Activated CD4-positive, alpha-beta memory T cell treated with anti-CD3 and anti-CD28 coated beads, Interleukin-2, amount 10 ng/mL, durations not matched to agents 7 days and 5 days (primary cell): ENCODE measurements at regions not wholly inside any gene's neighbourhood (a gene's known extent, or its start where the extent isn't known, plus 50 kb on each side); places are given as distances from the start of the nearest gene placed in this dataset.

Experiments
- CTCF ChIA-PET: fragments of 350-600 bp; sonication (Branson Sonifier 250); formaldehyde crosslinking; loops from one replicate; lab custom pipeline; 2021; ENCODE audit warnings: antibody characterized with exemption, inconsistent platforms; lab: Charles Lee
- POLR2A ChIA-PET: fragments of 350-600 bp; sonication (Branson Sonifier 250); formaldehyde crosslinking; loops from one replicate; lab custom pipeline; 2021; ENCODE audit warnings: antibody characterized with exemption; lab: Charles Lee
- DNase-seq: peaks from one replicate; pipeline ENCODE4 v3.0.0-alpha.2; 2020
- H3K27ac Mint-ChIP-seq: one replicate; pipeline ENCODE4 v1.8.0; 2021; ENCODE audit warnings: mild to moderate bottlenecking, mixed read lengths
- H3K27me3 Mint-ChIP-seq: one replicate; pipeline ENCODE4 v1.8.0; 2021; ENCODE audit warnings: mixed read lengths
- H3K36me3 Mint-ChIP-seq: one replicate; pipeline ENCODE4 v1.8.0; 2021; ENCODE audit warnings: low read depth, mixed read lengths
- H3K4me1 Mint-ChIP-seq: one replicate; pipeline ENCODE4 v1.8.0; 2021; ENCODE audit warnings: mixed read lengths
- H3K4me3 Mint-ChIP-seq: one replicate; pipeline ENCODE4 v1.8.0; 2021; ENCODE audit warnings: mild to moderate bottlenecking, mixed read lengths
- H3K9me3 Mint-ChIP-seq: one replicate; pipeline ENCODE4 v1.8.0; 2021; ENCODE audit warnings: mixed read lengths

DNA sequence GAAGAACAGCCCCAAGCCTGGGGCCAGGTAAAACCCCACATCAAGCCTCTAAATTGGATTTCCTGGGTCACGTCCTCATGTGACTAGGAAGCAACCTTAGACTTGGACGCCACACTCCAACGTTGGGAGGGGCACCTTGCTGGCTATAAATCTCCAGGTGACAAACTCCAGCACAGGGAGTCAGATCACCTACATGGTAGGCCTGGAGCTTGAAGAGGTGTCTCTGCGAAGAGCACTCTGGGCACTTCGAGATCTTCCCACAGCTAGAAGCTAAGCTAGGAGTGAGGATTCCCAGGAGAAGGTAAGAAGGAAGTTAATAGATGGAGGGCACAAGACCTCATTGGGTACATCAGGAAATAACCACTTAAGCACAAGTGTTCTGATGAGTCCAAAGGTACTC, 77.1 kb upstream of the GNAZ start:
- peaks cover 12% of the 10 kb centered on the region for H3K36me3 Mint-ChIP-seq
- H3K4me1 Mint-ChIP-seq, result no peaks in the 10 kb centered on the region
- H3K27ac Mint-ChIP-seq, result no peak overlapping the region
- no peak for DNase-seq
- ChIA-PET CTCF (no interaction called here), POLR2A (no interaction called here)
- H3K27me3 Mint-ChIP-seq, result peaks cover 39% of the 10 kb centered on the region
- peaks cover 12% of the 10 kb centered on the region for H3K9me3 Mint-ChIP-seq
- H3K4me3 Mint-ChIP-seq, result no peak overlapping the region

DNA sequence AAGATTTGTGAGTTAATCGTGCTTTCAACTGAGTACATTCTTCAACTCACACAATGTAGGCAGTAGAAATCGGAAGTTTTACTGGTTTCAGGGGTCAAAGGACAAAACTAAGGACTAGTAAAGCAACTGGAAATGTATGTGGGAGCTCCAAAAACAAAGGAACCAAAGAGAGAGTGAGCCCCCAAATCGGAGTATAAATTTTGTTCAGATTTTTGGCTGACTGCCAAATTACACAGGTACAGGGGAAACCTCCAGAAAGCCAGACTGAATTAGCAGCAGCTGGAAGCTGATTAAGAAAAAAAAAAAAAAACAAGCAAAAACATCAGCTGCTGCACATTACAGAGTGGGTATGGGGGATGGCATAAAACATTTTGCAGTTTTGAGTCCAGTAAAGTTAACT, 75.2 kb upstream of the GNAZ start:
- no peaks in the 10 kb centered on the region for H3K4me1 Mint-ChIP-seq
- peaks cover 49% of the 10 kb centered on the region for H3K27me3 Mint-ChIP-seq
- POLR2A ChIA-PET, result no interaction called here
- H3K4me3 Mint-ChIP-seq, result no peak overlapping the region
- H3K9me3 Mint-ChIP-seq, result peaks cover 13% of the 10 kb centered on the region
- peaks cover 12% of the 10 kb centered on the region for H3K36me3 Mint-ChIP-seq
- H3K27ac Mint-ChIP-seq, result no peak overlapping the region
- CTCF ChIA-PET, result interaction anchor here (0.9 kb wide), 1 partner anchor 41 kb away, joined by 3 read pairs; no protein-coding TSS in a partner anchor
- DNase-seq, result no peak

DNA sequence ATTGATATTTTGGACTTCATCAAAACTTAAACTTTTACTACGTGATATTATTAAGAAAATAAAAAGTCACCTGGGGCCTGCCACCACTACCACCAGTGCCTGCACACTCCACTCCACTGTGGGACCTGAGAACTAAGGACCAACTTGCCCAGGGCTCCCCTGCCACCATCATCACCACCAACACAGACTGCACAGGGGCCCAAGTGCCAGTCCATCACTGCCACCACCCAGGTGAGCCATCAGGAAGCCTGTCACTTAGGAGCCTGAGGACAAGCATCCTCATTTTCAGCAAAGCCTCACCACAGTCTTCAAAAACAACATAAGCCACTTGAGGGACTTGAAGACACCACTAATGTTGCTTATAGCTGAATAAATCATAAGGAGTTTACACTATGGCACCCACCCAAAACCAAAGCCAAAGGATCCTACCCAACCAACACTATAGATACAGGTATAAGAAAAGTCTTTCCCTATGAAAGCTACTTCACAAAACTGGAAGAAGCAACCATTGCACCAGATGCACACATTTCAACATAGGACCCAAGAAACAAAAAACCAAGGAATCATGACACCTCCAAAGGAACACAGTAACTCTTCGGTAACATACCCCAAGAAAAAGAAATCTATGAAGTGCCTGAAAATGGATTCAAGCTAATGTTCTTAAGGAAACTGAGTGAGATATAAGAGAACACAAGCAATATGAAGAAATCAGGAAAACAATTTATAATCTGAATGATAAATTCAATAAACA, 73.6 kb upstream of the GNAZ start:
- peaks cover 12% of the 10 kb centered on the region for H3K36me3 Mint-ChIP-seq
- H3K4me1 Mint-ChIP-seq, result no peaks in the 10 kb centered on the region
- peaks cover 13% of the 10 kb centered on the region for H3K9me3 Mint-ChIP-seq
- peaks cover 54% of the 10 kb centered on the region for H3K27me3 Mint-ChIP-seq
- ChIA-PET CTCF (no interaction called here), POLR2A (no interaction called here)
- no peak overlapping the region for H3K4me3 Mint-ChIP-seq
- no peak overlapping the region for H3K27ac Mint-ChIP-seq
- no peak for DNase-seq

DNA sequence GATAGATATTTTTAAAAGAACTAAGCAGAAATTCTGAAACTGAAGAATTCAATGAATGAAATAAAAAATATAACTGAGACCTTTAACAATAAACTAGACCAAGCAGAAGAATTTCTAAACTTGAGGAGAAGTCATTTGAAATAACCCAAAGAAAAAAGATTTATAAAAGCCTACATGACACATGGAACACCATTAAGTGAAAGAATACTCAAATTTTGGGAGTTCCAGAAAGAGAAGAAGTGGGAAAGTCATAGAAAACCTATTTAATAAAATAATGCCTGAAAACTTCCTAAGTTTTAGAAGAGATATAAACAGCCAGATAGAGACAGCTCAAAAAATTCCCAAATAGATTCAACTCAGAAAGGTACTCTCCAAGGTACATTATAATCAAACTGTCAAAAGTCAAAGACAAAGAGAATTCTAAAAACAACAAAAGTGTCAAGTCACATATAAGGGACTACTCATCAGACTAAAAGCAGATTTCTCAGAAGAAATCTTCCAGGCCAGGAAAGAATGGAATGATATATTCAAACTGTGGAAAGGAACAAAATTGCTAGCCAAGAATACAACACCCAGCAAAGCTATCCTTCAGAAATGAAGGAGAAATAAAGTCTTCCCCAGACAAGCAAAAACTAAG, 72.9 kb upstream of the GNAZ start:
- ChIA-PET POLR2A (no interaction called here), CTCF (no interaction called here)
- H3K27me3 Mint-ChIP-seq, result peaks cover 58% of the 10 kb centered on the region
- peaks cover 12% of the 10 kb centered on the region for H3K36me3 Mint-ChIP-seq
- H3K4me1 Mint-ChIP-seq, result no peaks in the 10 kb centered on the region
- H3K9me3 Mint-ChIP-seq, result peaks cover 13% of the 10 kb centered on the region
- H3K27ac Mint-ChIP-seq, result no peak overlapping the region
- no peak overlapping the region for H3K4me3 Mint-ChIP-seq
- no peak for DNase-seq

DNA sequence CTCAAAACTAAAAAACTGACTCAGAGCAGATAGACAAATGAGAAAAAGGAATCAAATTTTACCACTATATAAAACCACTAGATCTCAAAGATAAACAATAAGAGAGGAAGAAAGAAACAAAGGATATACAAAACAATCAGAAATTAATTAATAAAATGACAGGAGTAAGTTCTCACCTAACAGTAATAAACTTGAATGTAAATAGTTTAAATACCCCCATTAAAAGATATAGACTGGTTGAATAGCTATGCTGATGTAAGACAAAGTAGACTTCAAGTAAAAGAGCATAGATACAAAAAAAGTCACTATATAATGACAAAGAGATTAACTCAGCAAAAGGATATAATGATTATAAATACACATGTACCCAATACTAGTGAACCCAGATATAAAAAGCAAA, 72.3 kb upstream of the GNAZ start:
- CTCF ChIA-PET, result no interaction called here
- POLR2A ChIA-PET, result no interaction called here
- H3K27ac Mint-ChIP-seq, result no peak overlapping the region
- H3K36me3 Mint-ChIP-seq, result peaks cover 12% of the 10 kb centered on the region
- no peak overlapping the region for H3K4me3 Mint-ChIP-seq
- peaks cover 56% of the 10 kb centered on the region for H3K27me3 Mint-ChIP-seq
- H3K4me1 Mint-ChIP-seq, result no peaks in the 10 kb centered on the region
- DNase-seq, result no peak
- H3K9me3 Mint-ChIP-seq, result peaks cover 13% of the 10 kb centered on the region

DNA sequence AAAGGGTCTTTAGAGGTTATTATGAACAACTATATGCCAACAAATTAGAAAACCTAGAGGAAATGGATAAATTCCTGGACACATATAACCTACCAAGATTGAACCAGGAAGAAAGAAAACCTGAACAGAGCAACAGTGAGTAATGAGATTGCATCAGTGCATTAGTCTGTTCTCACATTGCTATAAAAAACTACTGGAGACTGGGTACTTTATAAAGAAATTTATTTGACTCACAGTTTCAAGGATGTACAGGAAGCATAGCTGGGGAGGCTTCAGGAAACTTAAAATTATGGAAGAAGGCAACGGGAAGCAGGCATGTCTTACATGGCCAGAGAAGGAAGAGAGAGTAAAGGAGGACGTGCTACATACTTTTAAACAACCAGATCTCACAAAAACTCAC, 70.8 kb upstream of the GNAZ start:
- Mint-ChIP-seq H3K4me1 (no peaks in the 10 kb centered on the region), H3K27me3 (peaks cover 66% of the 10 kb centered on the region), H3K27ac (no peak overlapping the region), H3K36me3 (peaks cover 12% of the 10 kb centered on the region), H3K4me3 (no peak overlapping the region), H3K9me3 (peaks cover 13% of the 10 kb centered on the region)
- POLR2A ChIA-PET, result no interaction called here
- DNase-seq, result no peak
- CTCF ChIA-PET, result interaction anchor here (0.7 to 1.4 kb wide), 2 partner anchors 115 to 157 kb away, joined by 3 read pairs; no protein-coding TSS in a partner anchor

DNA sequence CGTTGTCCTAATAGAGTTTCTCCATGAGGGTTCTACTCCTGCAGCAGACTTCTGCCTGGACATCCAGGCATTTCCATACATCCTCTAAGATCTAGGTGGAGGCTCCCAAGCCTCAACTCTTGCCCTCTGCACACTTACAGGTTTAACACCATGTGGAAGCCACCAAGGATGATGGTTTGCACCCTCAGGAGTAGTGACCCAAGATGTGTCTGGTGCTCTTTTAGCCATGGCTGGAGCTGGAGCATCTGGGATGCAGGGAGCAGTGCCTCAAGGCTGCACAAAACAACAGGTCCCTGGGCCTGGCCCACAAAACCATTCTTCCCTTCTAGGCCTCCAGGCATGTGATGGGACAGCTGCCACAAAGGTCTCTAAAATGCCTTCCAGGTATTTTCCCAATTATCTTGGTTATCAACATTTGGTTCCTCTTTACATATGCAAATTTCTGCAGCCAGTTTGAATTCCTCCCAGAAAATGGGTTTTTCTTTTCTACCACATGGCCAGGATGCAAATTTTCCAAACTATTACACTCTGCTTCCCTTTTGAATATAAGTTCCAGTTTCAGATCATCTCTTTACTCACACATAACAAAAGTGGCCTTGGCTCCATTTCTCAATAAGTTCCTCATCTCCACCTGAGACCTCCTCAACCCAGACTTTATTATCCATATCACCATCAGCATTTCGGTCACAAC, 69.5 kb upstream of the GNAZ start:
- Mint-ChIP-seq H3K4me1 (no peaks in the 10 kb centered on the region), H3K9me3 (peaks cover 11% of the 10 kb centered on the region), H3K36me3 (peaks cover 12% of the 10 kb centered on the region), H3K4me3 (no peak overlapping the region), H3K27ac (no peak overlapping the region), H3K27me3 (peaks cover 65% of the 10 kb centered on the region)
- POLR2A ChIA-PET, result no interaction called here
- CTCF ChIA-PET, result interaction anchor here (1.4 kb wide), 1 partner anchor 117 kb away, joined by 3 read pairs; no protein-coding TSS in a partner anchor
- DNase-seq, result no peak

DNA sequence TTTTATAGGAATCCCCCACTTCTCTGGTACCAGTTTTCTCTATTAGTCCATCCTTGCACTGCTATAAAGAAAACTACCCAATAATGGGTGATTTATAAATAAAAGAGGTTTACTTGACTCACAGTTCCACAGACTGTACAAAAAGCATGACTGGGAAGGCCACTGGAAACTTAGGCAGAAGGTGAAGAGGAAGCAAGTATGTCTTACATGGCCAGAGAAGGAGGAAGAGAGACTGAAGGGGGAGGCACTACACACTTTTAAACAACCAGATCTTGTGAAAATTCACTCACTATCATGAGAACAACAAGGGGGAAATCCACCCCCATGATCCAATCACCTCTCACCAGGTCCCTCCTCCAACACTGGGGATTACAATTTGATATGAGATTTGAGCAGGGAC, 68.9 kb upstream of the GNAZ start:
- no peak overlapping the region for H3K27ac Mint-ChIP-seq
- no peak for DNase-seq
- POLR2A ChIA-PET, result no interaction called here
- no peaks in the 10 kb centered on the region for H3K4me1 Mint-ChIP-seq
- peaks cover 12% of the 10 kb centered on the region for H3K36me3 Mint-ChIP-seq
- no peak overlapping the region for H3K4me3 Mint-ChIP-seq
- CTCF ChIA-PET, result no interaction called here
- peaks cover 11% of the 10 kb centered on the region for H3K9me3 Mint-ChIP-seq
- H3K27me3 Mint-ChIP-seq, result peaks cover 67% of the 10 kb centered on the region

DNA sequence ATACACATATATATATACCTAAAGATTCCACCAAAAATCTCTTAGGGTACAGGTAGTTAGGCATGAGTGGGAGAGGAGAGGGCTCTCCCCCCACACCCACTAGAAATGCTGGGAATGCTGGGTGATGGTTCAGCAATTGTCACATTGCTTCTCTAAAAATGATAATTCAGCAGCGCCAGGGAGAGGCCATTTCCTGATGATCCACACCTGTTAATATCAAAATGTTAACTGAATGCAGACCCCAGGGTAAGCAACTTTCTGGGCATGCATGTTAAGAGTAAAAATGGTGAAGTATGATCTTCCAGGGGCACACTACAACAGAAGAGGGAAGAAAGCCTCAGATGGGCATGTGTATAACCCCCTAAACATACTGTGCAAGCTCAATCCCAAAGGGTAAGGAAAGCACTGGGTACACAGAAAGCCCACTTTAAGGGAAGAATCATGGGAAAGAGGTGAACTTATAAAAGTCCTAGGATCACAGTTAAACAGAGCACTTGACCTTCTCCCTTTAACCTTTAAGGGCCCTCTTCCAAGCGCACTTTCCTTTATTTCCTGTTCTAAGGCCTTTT, 67.6 kb upstream of the GNAZ start:
- Mint-ChIP-seq H3K27ac (no peak overlapping the region), H3K4me3 (no peak overlapping the region), H3K4me1 (no peaks in the 10 kb centered on the region), H3K36me3 (peaks cover 2% of the 10 kb centered on the region), H3K27me3 (peaks cover 61% of the 10 kb centered on the region), H3K9me3 (peaks cover 4% of the 10 kb centered on the region)
- ChIA-PET CTCF (interaction anchor here (0.6 to 0.9 kb wide), 2 partner anchors 9 to 293 kb away, joined by 3 to 5 read pairs; no protein-coding TSS in a partner anchor), POLR2A (no interaction called here)
- DNase-seq, result no peak

DNA sequence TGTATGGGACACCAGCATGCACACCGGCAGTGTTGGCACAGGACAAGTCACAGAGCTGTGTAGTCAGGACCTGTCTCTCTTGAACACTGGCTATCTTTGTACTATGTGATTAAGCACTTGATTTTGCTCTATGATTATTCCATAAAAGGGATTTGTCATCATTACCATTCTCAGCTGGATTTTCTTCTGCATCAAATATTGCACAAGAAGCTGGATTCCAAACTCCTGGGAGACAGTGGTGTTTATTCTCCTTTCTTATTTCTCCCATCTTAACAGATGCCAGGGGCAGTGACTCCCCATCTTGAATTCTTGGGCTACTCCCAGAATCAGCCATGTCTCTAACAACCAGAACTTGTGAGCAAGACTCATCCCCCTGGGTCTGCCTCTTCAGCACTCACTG, 62.5 kb upstream of the GNAZ start:
- H3K4me3 Mint-ChIP-seq, result no peak overlapping the region

DNA sequence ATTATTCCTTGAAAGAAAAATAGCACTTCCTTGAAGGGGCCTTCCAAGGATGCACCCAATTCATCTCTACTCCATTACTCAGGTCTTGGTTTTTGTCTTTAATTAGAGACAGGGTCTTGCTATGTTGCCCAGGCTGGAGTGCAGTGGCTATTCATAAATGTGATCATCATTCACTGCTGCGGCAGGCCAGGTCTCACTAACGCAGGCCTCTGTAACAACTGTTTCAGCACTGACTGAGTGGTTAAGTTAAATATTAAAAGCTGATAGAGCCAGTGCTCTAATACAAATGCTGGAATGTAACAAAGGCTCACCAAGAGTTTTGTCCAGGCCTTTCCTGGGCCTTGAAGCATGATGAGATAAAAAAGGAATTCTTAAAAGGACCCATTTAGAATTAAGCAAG, 61.4 kb upstream of the GNAZ start:
- H3K4me3 Mint-ChIP-seq, result no peak overlapping the region
- H3K36me3 Mint-ChIP-seq, result no peaks in the 10 kb centered on the region
- H3K27ac Mint-ChIP-seq, result no peak overlapping the region
- ChIA-PET POLR2A (no interaction called here), CTCF (no interaction called here)
- no peaks in the 10 kb centered on the region for H3K9me3 Mint-ChIP-seq
- peaks cover 29% of the 10 kb centered on the region for H3K4me1 Mint-ChIP-seq
- no peak for DNase-seq
- peaks cover 41% of the 10 kb centered on the region for H3K27me3 Mint-ChIP-seq

More for the DNA sequence above, 62.5 kb upstream of the GNAZ start:
- Mint-ChIP-seq H3K9me3 (no peaks in the 10 kb centered on the region), H3K27me3 (peaks cover 48% of the 10 kb centered on the region), H3K4me1 (peaks cover 22% of the 10 kb centered on the region), H3K36me3 (no peaks in the 10 kb centered on the region), H3K27ac (no peak overlapping the region)
- ChIA-PET CTCF (no interaction called here), POLR2A (no interaction called here)
- DNase-seq, result no peak
